ENCODE measurements at regions not wholly inside any gene's neighbourhood (a gene's known extent, or its start where the extent isn't known, plus 50 kb on each side); places are given as distances from the start of the nearest gene placed in this dataset.
A peak's percentile ranks its signal among the peaks of the same experiment; 100 is the strongest.

DNA sequence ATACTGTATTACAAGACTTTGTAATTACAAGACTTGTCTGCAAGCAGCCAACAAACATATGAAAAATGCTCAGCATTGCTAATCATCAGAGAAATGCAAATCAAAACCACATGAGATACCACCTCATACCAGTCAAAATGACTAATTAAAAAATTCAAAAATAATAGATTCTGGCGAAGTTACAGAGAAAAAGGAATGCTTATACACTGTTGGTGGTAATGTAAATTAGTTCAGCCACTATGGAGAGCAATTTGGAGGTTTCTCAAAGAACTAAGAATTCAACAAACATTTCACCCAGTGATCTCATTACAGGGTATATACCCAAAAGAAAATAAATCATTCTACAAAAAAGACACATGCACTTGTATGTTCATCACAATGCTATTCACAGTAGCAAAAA lies 617.5 kb upstream of the CCDC54 start:
- Histone ChIP-seq H3K27me3 (ENCODE audit: control insufficient read depth in 3 of 3, insufficient read depth in 3 of 3, low read length in 2 of 3) (no peaks in the 10 kb centered on the region), H3K27ac (ENCODE audit: low read depth in 1 of 2, low read length in 1 of 2) (no peak overlapping the region), H3K9me3 (ENCODE audit: control insufficient read depth in 4 of 4, insufficient read depth in 3 of 4, low read length in 3 of 4) (peaks cover 0 to 4% (median 2%) of the 10 kb centered on the region in 4 donors), H3K4me1 (ENCODE audit: control insufficient read depth in 5 of 5, insufficient read depth in 5 of 5, low read length in 5 of 5) (no peaks in the 10 kb centered on the region), H3K4me3 (no peak overlapping the region), H3K36me3 (ENCODE audit: control insufficient read depth in 4 of 4, insufficient read depth in 4 of 4, low read length in 4 of 4) (no peaks in the 10 kb centered on the region), H3K9ac (ENCODE audit: insufficient read depth in 1 of 2, low read length in 2 of 2) (no peak overlapping the region)
- TF ChIP-seq, protein P1, sequence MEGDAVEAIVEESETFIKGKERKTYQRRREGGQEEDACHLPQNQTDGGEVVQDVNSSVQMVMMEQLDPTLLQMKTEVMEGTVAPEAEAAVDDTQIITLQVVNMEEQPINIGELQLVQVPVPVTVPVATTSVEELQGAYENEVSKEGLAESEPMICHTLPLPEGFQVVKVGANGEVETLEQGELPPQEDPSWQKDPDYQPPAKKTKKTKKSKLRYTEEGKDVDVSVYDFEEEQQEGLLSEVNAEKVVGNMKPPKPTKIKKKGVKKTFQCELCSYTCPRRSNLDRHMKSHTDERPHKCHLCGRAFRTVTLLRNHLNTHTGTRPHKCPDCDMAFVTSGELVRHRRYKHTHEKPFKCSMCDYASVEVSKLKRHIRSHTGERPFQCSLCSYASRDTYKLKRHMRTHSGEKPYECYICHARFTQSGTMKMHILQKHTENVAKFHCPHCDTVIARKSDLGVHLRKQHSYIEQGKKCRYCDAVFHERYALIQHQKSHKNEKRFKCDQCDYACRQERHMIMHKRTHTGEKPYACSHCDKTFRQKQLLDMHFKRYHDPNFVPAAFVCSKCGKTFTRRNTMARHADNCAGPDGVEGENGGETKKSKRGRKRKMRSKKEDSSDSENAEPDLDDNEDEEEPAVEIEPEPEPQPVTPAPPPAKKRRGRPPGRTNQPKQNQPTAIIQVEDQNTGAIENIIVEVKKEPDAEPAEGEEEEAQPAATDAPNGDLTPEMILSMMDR (IDR thresholded peaks at IDR 0.05; ENCODE audit: control extremely low read depth, extremely low read depth), result no peak
- DNase-seq, result peak in 2 of 3 donors; percentile 13 to 16
- WGBS, 2 donors, result 64 to 78% methylated on average over 1 of the region's 1 CpG
- no peak for ATAC-seq (ENCODE audit: insufficient read depth, low FRiP score)

DNA sequence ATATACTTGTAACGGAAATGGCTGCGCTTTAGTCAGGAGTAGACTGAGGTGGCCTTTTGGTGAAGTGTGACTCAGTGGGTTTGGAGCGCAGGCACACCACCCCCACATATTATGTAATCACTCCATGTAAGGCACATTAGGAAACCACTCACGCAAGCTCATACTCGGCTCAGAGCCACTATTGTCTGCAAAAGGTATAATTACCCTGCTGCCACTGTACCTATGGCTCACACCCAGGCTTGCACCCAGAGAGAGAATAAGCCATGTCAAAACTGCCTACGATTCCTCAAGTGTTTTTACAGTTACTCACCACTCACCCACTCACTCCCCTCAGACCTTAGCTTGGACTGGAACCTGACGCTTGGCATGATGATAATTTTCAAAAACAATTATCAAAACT lies 611.9 kb upstream of the CCDC54 start:
- no peak for DNase-seq
- H3K27ac ChIP-seq (ENCODE audit: low read depth in 1 of 2, low read length in 1 of 2), result no peak overlapping the region
- no peaks in the 10 kb centered on the region for H3K36me3 ChIP-seq (ENCODE audit: control insufficient read depth in 4 of 4, insufficient read depth in 4 of 4, low read length in 4 of 4)
- peaks cover 0 to 2% (median 0%) of the 10 kb centered on the region in 4 donors for H3K9me3 ChIP-seq (ENCODE audit: control insufficient read depth in 4 of 4, insufficient read depth in 3 of 4, low read length in 3 of 4)
- H3K9ac ChIP-seq (ENCODE audit: insufficient read depth in 1 of 2, low read length in 2 of 2), result no peak overlapping the region
- 84 to 89% methylated on average over 7 of the region's 7 CpGs for WGBS, 2 donors
- ATAC-seq (ENCODE audit: insufficient read depth, low FRiP score), result no peak
- H3K4me1 ChIP-seq (ENCODE audit: control insufficient read depth in 5 of 5, insufficient read depth in 5 of 5, low read length in 5 of 5), result no peaks in the 10 kb centered on the region
- no peak overlapping the region for H3K4me3 ChIP-seq
- no peaks in the 10 kb centered on the region for H3K27me3 ChIP-seq (ENCODE audit: control insufficient read depth in 3 of 3, insufficient read depth in 3 of 3, low read length in 2 of 3)
- TF ChIP-seq, protein P1 (IDR thresholded peaks at IDR 0.05; ENCODE audit: control extremely low read depth, extremely low read depth), result no peak

- DNase-seq, result no peak
Measured at GRCh38 chr3:106768941-106769480, 608.2 kb upstream of the CCDC54 start.

More at GRCh38 chr3:106768941-106769480, 608.2 kb upstream of the CCDC54 start:
- H3K36me3 ChIP-seq (ENCODE audit: control insufficient read depth in 4 of 4, insufficient read depth in 4 of 4, low read length in 4 of 4), result no peaks in the 10 kb centered on the region
- H3K4me1 ChIP-seq (ENCODE audit: control insufficient read depth in 5 of 5, insufficient read depth in 5 of 5, low read length in 5 of 5), result no peaks in the 10 kb centered on the region
- no peak overlapping the region for H3K9ac ChIP-seq (ENCODE audit: insufficient read depth in 1 of 2, low read length in 2 of 2)
- no peaks in the 10 kb centered on the region for H3K27me3 ChIP-seq (ENCODE audit: control insufficient read depth in 3 of 3, insufficient read depth in 3 of 3, low read length in 2 of 3)
- H3K4me3 ChIP-seq, result no peak overlapping the region
- TF ChIP-seq, protein P1 (IDR thresholded peaks at IDR 0.05; ENCODE audit: control extremely low read depth, extremely low read depth), result no peak
- H3K27ac ChIP-seq (ENCODE audit: low read depth in 1 of 2, low read length in 1 of 2), result no peak overlapping the region
- peaks cover 0 to 2% (median 0%) of the 10 kb centered on the region in 4 donors for H3K9me3 ChIP-seq (ENCODE audit: control insufficient read depth in 4 of 4, insufficient read depth in 3 of 4, low read length in 3 of 4)
- no peak for ATAC-seq (ENCODE audit: insufficient read depth, low FRiP score)
